ENCODE measurements at regions not wholly inside any gene's neighbourhood (a gene's known extent, or its start where the extent isn't known, plus 50 kb on each side); places are given as distances from the start of the nearest gene placed in this dataset.

GRCh38 chr5:8839361-8840055 is 706.4 kb downstream of the SEMA5A start:
- no peak for TF ChIP-seq CTCF (IDR thresholded peaks at IDR 0.05; ENCODE audit: poor library complexity)
- no peak for TF ChIP-seq EZH2 (IDR thresholded peaks at IDR 0.05; ENCODE audit: borderline replicate concordance)
